ENCODE measurements at regions not wholly inside any gene's neighbourhood (a gene's known extent, or its start where the extent isn't known, plus 50 kb on each side); places are given as distances from the start of the nearest gene placed in this dataset.

DNA sequence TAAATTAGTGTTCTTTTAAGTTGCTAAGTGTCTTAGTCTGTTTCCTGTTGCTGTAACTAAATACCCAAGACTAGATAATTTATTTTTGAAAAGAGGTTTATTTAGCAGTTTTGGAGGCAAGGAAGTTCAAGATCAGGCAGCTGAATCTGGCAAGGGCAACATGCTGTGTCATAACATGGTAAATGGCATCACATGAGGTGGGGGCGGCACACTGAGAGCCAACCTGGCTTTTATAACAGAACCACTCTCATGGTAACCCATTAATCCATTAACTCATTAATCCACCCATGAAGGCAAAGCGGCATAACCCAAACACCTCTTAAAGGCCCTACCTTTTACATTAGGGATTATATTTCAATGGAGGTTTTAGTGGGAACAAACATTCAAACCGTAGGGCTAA is 182.2 kb upstream of the GATB start:
- Mint-ChIP-seq H3K27ac (no peak overlapping the region), H3K9me3 (peaks cover 36% of the 10 kb centered on the region), H3K4me1 (ENCODE audit: low read depth) (peaks cover 16% of the 10 kb centered on the region), H3K36me3 (ENCODE audit: low read depth) (peaks cover 13% of the 10 kb centered on the region), H3K27me3 (no peaks in the 10 kb centered on the region), H3K4me3 (no peak overlapping the region)
- DNase-seq = no peak

DNA sequence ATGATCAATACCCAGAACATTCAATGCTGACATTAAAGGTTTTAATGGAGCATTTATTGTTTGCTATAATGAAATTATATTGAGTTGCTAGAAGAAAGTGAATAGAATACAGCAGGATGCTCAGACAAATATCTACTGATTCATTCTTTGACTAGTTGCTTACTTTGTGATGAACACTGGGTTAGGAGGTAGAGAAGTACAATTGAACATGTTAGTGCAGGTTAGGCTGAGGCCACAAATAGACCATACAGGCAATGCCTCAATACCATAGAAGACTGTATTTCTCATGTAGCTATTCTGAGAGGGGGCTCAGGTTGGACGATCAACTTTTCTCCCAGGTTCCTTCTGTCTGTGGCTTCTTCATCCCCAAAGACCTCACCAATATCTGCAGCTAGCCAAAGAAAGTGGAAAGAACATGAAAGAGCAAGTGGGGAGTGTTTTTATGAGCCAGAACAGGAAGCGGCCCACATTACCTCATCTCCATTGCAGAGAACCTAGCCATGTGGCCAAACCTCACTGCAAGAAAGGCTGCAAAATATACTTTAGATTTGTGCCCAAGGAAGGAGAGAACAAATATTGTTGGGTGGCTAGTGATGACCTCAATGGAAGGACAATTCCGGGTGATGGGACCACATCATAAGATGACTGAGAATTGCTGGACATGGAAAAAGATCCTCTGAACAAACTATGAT is 180.3 kb upstream of the GATB start:
- peaks cover 20% of the 10 kb centered on the region for H3K9me3 Mint-ChIP-seq
- peaks cover 16% of the 10 kb centered on the region for H3K4me1 Mint-ChIP-seq (ENCODE audit: low read depth)
- H3K36me3 Mint-ChIP-seq (ENCODE audit: low read depth) = peaks cover 1% of the 10 kb centered on the region
- H3K4me3 Mint-ChIP-seq = no peak overlapping the region
- H3K27me3 Mint-ChIP-seq = no peaks in the 10 kb centered on the region
- no peak overlapping the region for H3K27ac Mint-ChIP-seq
- no peak for DNase-seq

DNA sequence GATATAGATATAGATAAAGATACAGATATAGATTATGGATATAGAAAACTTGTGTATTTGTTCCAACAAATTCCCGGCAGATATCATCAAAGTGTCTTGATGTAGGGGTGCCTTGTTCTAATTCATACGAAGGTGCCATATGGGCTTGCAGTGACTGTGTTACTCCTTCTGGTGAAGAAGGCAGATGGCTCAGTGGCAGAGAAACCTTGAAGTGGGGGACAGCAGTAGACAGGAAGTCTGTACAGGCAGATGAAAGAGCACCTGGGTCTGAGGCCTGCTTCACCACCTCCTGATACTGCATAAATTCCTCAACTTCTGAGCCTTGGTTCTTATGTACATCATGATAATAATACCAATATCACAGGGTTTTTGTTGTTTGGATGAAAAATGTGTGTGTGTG is 179.5 kb upstream of the GATB start:
- H3K27me3 Mint-ChIP-seq = no peaks in the 10 kb centered on the region

DNA sequence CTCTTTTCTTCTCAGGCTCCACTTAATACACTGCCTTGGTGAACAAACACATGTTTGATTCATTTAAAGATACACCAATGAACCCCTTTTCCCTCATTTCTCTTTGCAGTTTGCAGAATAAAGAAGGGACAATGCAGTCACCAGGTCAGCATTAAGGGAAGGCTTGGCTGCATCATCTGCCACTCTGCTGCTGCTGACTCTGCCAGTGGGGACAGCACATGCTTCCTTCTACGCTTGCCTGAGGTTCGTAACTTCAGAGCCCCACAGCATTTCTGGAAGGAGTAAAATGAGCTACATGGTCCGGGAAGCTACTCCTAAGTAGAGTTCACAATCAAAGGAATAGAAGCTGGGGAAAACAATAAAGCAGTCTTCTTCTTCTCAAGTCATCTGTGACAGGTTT is 178.9 kb upstream of the GATB start:
- Mint-ChIP-seq H3K4me1 (ENCODE audit: low read depth) (peaks cover 16% of the 10 kb centered on the region), H3K9me3 (peaks cover 16% of the 10 kb centered on the region), H3K27ac (no peak overlapping the region), H3K27me3 (no peaks in the 10 kb centered on the region), H3K4me3 (no peak overlapping the region), H3K36me3 (ENCODE audit: low read depth) (no peaks in the 10 kb centered on the region)
- no peak for DNase-seq

More for the DNA sequence above, 179.5 kb upstream of the GATB start:
- Mint-ChIP-seq H3K27ac (no peak overlapping the region), H3K4me3 (no peak overlapping the region), H3K4me1 (ENCODE audit: low read depth) (peaks cover 16% of the 10 kb centered on the region), H3K36me3 (ENCODE audit: low read depth) (no peaks in the 10 kb centered on the region), H3K9me3 (peaks cover 16% of the 10 kb centered on the region)
- DNase-seq = no peak

DNA sequence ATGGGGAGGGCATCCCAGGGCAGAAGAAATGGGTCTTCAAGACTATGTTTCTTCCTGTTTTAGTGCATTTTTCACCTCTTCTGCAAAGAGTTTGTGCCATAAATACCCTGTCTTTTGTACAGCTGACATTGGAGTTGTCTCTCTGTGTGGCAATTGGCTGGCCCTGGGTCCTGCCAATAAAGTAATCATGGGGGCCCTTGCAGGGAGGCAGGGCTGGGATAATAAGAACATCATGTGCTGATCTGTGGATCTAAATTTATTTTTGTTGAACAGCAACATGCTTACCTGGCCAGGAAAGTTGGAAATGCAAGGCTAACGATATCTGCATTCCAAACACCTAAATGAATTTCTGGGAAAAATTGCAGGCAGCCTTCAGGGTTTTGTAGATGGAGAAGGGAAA is 174.6 kb upstream of the GATB start:
- Mint-ChIP-seq H3K4me3 (no peak overlapping the region), H3K9me3 (no peaks in the 10 kb centered on the region), H3K4me1 (ENCODE audit: low read depth) (peaks cover 4% of the 10 kb centered on the region), H3K27me3 (no peaks in the 10 kb centered on the region), H3K27ac (no peak overlapping the region), H3K36me3 (ENCODE audit: low read depth) (no peaks in the 10 kb centered on the region)
- DNase-seq = no peak

DNA sequence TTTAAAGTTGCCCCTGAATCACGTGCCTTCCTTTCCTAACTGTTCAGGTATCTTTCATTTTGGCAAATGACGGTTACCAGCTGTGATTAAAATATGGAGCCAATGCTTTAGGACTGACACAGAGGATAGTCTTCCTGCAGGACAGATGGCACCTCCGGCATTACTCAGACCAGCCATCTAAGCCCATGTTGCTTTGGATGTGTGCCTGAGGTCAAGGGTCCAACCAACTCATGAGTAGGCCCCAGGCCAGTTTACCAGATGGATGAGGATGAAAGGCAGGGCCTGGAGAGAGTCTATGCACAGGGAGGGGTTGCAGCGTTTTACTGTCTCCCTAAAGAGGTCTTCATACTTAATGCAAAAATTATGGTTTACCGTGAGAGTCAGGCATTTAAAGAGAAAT is 174.0 kb upstream of the GATB start:
- no peaks in the 10 kb centered on the region for H3K4me1 Mint-ChIP-seq (ENCODE audit: low read depth)
- no peaks in the 10 kb centered on the region for H3K27me3 Mint-ChIP-seq
- H3K36me3 Mint-ChIP-seq (ENCODE audit: low read depth) = no peaks in the 10 kb centered on the region
- no peak overlapping the region for H3K27ac Mint-ChIP-seq
- no peak for DNase-seq
- no peaks in the 10 kb centered on the region for H3K9me3 Mint-ChIP-seq
- H3K4me3 Mint-ChIP-seq = no peak overlapping the region

DNA sequence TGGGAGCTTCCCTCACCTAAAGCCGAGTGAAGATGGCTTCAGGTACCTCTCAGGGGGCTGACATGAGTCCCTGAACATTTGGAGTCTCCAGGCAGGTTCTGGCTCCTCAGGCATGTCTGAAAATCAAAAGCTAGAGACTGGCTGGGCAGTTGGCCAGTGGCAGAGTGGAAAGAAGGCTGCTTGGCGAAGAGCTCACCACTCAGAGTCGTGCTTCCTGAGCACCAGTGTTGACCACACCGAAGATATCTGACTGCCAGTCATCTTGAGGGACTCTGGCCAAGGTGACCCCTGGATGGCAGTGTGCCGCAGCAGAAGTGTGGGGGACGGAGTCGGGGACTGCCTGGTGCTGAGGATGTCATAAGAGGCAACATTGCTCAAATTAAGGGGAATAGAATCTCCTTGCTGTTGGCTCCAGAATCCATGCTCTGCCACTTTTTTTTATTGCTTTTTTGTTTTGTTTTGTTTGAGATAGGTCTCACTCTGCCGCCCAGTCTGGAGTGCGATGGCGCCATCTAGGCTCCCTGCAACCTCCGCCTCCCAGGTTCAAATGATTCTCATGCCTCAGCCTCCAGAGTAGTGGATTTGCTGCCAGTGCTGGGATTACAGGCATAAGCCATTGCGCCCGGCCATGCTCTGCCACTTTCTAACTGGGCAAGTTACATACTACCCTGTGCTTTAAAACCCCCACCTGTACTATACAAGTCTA is 172.5 kb upstream of the GATB start:
- Mint-ChIP-seq H3K27ac (no peak overlapping the region), H3K9me3 (no peaks in the 10 kb centered on the region)

DNA sequence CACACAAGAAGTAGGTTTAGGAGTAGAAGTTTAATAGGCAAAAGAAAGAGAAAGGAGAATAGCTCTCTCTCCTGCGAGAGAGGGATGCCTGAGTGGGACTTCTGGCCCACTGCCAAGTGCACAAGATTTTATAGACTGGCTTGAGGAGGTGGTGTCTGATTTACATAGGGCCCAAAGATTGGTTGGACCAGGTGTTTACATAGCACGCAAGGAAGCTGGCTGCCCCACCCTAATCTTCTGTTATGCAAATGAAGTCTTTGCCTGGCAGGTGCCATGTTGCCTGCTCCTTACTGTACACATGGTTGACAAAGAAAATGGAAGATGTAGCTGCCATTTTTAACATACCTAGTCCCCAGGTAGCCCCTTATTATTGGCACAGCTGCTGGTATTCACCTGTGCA is 170.8 kb upstream of the GATB start:
- H3K9me3 Mint-ChIP-seq = no peaks in the 10 kb centered on the region
- H3K4me3 Mint-ChIP-seq = no peak overlapping the region
- H3K4me1 Mint-ChIP-seq (ENCODE audit: low read depth) = no peaks in the 10 kb centered on the region
- no peaks in the 10 kb centered on the region for H3K36me3 Mint-ChIP-seq (ENCODE audit: low read depth)
- DNase-seq = no peak
- no peak overlapping the region for H3K27ac Mint-ChIP-seq
- no peaks in the 10 kb centered on the region for H3K27me3 Mint-ChIP-seq

More for the DNA sequence above, 172.5 kb upstream of the GATB start:
- no peak overlapping the region for H3K4me3 Mint-ChIP-seq
- H3K27me3 Mint-ChIP-seq = no peaks in the 10 kb centered on the region
- H3K36me3 Mint-ChIP-seq (ENCODE audit: low read depth) = no peaks in the 10 kb centered on the region
- no peak for DNase-seq
- H3K4me1 Mint-ChIP-seq (ENCODE audit: low read depth) = no peaks in the 10 kb centered on the region

DNA sequence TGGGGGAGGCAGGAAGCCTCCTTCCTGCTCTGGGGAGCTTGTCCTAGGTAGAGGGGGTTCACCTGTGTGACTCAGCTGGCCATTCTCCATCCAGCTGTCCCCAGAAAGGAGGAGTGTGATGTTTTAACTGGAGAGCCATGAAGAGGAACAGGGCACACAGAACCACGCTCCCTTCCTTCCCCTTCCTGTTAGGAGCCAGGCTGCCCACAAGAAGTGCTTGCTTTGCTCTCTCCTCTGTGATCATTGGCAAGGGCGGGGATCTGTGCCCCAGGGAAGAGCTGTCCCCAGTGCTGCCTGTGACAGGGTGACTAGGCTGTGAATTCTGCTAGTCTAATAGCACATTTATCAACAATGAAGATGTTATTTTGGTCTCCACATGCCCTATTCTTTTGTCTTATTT is 169.6 kb upstream of the GATB start:
- Mint-ChIP-seq H3K36me3 (ENCODE audit: low read depth) (no peaks in the 10 kb centered on the region), H3K4me1 (ENCODE audit: low read depth) (no peaks in the 10 kb centered on the region), H3K27me3 (no peaks in the 10 kb centered on the region), H3K4me3 (no peak overlapping the region), H3K9me3 (no peaks in the 10 kb centered on the region), H3K27ac (no peak overlapping the region)
- DNase-seq = no peak

DNA sequence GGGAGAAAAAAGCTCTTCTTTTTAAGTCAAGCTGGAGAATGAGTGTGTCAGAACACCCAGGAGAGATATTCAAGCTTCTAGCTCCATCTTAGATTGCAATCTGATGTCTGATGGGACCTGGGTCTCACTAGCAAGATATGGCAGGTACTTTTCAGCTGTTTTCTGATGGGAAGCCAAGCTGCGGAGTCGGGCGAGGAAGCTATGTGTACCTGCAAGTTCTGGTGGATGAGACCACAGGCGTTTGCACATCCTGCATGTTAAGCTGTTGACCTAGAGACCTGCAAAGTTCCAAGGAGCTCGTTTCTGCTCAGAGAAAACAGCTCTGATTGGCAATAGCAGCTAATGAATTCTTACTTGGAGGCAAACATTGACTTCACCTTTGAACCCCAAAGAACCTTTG is 167.3 kb upstream of the GATB start:
- H3K36me3 Mint-ChIP-seq (ENCODE audit: low read depth) = no peaks in the 10 kb centered on the region
- no peaks in the 10 kb centered on the region for H3K27me3 Mint-ChIP-seq
- no peaks in the 10 kb centered on the region for H3K4me1 Mint-ChIP-seq (ENCODE audit: low read depth)
- H3K9me3 Mint-ChIP-seq = no peaks in the 10 kb centered on the region
- no peak overlapping the region for H3K4me3 Mint-ChIP-seq
- H3K27ac Mint-ChIP-seq = no peak overlapping the region
- no peak for DNase-seq

DNA sequence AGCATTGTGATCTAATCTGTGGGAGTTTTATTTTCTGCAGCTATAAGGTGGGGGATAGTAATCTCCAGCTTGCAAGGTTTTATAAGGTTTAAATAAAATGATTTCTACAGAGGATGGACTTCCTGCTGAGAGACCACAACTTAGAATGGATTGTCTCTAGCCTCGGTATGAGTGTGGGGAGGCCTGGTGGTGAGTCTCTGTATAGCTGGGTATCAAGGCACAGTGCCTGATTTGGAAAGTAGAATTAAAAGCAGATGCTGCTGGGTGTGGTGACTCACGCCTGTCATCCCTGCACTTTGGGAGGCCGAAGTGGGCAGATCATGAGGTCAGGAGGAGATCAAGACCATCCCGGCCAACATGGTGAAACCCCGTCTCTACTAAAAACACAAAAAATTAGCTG is 162.0 kb upstream of the GATB start:
- H3K27me3 Mint-ChIP-seq = no peaks in the 10 kb centered on the region
- no peaks in the 10 kb centered on the region for H3K36me3 Mint-ChIP-seq (ENCODE audit: low read depth)
- H3K4me1 Mint-ChIP-seq (ENCODE audit: low read depth) = peaks cover 13% of the 10 kb centered on the region
- H3K9me3 Mint-ChIP-seq = no peaks in the 10 kb centered on the region
- DNase-seq = no peak
- H3K4me3 Mint-ChIP-seq = no peak overlapping the region
- no peak overlapping the region for H3K27ac Mint-ChIP-seq

DNA sequence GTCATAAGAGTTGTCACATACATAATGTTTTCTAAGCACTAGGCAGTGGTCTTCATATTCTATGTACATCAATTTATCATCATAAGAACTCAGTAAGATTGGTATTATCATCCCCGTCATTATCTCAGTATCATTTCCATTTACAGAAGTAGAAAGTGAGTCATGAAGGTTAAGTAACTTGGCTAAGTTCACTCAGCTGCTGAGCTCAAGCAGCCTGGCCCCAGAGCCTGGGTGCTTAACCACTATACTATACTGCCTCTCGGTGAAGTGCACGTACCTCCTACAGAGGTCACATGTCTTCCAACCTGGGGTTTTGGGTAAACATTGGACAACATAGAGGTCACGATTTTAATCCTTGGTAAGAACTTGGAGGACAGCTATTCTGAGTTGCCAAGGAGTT is 161.5 kb upstream of the GATB start:
- Mint-ChIP-seq H3K4me3 (no peak overlapping the region), H3K4me1 (ENCODE audit: low read depth) (peaks cover 13% of the 10 kb centered on the region), H3K9me3 (no peaks in the 10 kb centered on the region), H3K27me3 (no peaks in the 10 kb centered on the region), H3K27ac (no peak overlapping the region), H3K36me3 (ENCODE audit: low read depth) (no peaks in the 10 kb centered on the region)
- no peak for DNase-seq

DNA sequence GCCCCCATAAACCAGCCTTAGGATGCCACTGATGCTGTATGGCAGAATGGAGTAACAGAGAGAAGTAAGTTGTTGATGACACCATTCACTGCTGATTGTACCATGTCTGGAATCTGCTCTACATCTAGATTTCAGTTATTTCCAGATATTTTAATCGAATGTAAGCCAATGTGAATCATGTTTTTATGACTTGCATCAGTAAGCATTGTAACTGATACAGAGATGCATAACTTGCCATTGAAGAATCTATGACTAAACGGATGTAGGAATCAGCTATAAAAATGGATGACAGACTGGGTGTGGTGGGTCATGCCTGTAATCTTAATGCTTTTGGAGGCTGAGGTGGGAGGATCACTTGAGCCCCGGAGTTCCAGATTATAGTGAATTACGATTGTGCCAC is 161.0 kb upstream of the GATB start:
- no peaks in the 10 kb centered on the region for H3K9me3 Mint-ChIP-seq
- H3K4me3 Mint-ChIP-seq = no peak overlapping the region
- H3K27me3 Mint-ChIP-seq = no peaks in the 10 kb centered on the region
- no peak overlapping the region for H3K27ac Mint-ChIP-seq
- peaks cover 13% of the 10 kb centered on the region for H3K4me1 Mint-ChIP-seq (ENCODE audit: low read depth)
- no peak for DNase-seq
- H3K36me3 Mint-ChIP-seq (ENCODE audit: low read depth) = no peaks in the 10 kb centered on the region

DNA sequence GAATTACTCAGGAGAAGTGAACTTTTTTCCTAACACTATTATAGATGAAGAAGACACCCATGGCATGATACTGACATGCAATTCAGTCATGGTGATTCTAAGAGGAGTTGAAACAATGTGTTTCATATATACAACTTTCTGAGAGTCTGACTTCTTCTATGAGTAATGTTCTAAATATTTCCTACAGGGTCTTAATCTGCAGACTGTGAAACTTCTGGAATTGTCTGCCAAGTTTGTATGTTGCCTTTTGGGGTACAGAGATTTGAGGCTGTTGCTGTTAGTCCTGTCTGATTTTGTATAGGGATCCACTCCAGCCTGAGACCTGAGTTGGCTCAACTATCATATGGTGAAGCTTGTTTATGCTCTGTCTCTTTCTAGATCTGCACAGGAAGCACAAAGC is 160.6 kb upstream of the GATB start:
- H3K36me3 Mint-ChIP-seq (ENCODE audit: low read depth) = no peaks in the 10 kb centered on the region
- no peaks in the 10 kb centered on the region for H3K9me3 Mint-ChIP-seq
- no peak for DNase-seq
- H3K27ac Mint-ChIP-seq = no peak overlapping the region
- H3K27me3 Mint-ChIP-seq = no peaks in the 10 kb centered on the region
- H3K4me3 Mint-ChIP-seq = no peak overlapping the region
- peaks cover 13% of the 10 kb centered on the region for H3K4me1 Mint-ChIP-seq (ENCODE audit: low read depth)

DNA sequence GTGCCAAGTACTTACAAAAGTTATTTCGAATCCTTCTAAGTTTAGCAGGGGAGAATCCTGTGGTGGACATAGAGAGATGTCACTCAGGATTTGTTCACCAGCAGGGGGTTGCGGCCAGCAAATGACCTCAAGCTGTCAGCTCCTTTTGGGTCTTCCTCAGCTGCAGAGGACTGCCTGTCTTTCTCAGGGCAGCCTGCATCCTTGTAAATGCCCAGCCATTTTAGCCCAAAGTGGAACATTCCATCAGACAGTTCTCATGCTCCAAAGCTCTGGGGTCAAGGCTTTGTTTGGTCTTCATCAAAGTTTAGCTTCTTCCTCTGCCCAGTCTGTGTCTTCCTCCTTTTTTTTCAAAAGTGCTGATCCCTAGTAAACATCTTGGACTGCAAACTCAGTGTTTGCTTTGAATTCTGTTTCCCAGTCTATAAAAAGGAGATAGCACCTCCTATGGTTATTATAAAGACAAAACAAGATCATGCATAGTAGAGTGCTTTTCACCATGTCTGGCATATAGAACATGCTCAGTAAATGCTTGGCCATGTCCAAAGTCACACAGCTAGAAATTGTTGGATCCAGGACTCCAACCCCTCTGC is 156.4 kb upstream of the GATB start:
- peaks cover 6% of the 10 kb centered on the region for H3K4me1 Mint-ChIP-seq (ENCODE audit: low read depth)
- no peaks in the 10 kb centered on the region for H3K36me3 Mint-ChIP-seq (ENCODE audit: low read depth)
- H3K27me3 Mint-ChIP-seq = no peaks in the 10 kb centered on the region
- H3K27ac Mint-ChIP-seq = no peak overlapping the region
- DNase-seq = no peak
- H3K4me3 Mint-ChIP-seq = no peak overlapping the region
- H3K9me3 Mint-ChIP-seq = peaks cover 12% of the 10 kb centered on the region
